HS-5 (cell line): ENCODE measurements at regions not wholly inside any gene's neighbourhood (a gene's known extent, or its start where the extent isn't known, plus 50 kb on each side); places are given as distances from the start of the nearest gene placed in this dataset.
"Not testable (repeated sequence)": the region's sequence is repeated elsewhere in the genome, so short reads cannot be mapped to it uniquely, and the experiment has no call there.

Experiments
- DNase-seq: peaks from one replicate; pipeline ENCODE4 v3.0.0-alpha.2; 2012; ENCODE audit warnings: low read depth

GRCh38 chr19:28318469-28319179 lies 894.3 kb downstream of the UQCRFS1 start:
- no peak for DNase-seq

GRCh38 chr19:28316464-28316863 lies 896.5 kb downstream of the UQCRFS1 start:
- no peak for DNase-seq

- no peak for DNase-seq
Measured at GRCh38 chr19:28314756-28315155, 898.2 kb downstream of the UQCRFS1 start.

GRCh38 chr19:28314287-28314686 lies 898.7 kb downstream of the UQCRFS1 start:
- no peak for DNase-seq

- no peak for DNase-seq
Measured at GRCh38 chr19:28313633-28314032, 899.3 kb downstream of the UQCRFS1 start.

GRCh38 chr19:28312269-28312668 lies 900.7 kb downstream of the UQCRFS1 start:
- no peak for DNase-seq

GRCh38 chr19:28310829-28311228 lies 902.1 kb downstream of the UQCRFS1 start:
- not testable (repeated sequence) for DNase-seq

- DNase-seq: no peak
Measured at GRCh38 chr19:28309070-28309469, 903.9 kb downstream of the UQCRFS1 start.

GRCh38 chr19:28307963-28308362 lies 905.0 kb downstream of the UQCRFS1 start:
- no peak for DNase-seq

GRCh38 chr19:28307487-28307886 lies 905.5 kb downstream of the UQCRFS1 start:
- DNase-seq: no peak

- DNase-seq: no peak
Measured at GRCh38 chr19:28305513-28305912, 907.4 kb downstream of the UQCRFS1 start.

- no peak for DNase-seq
Measured at GRCh38 chr19:28303502-28303901, 909.4 kb downstream of the UQCRFS1 start.

- DNase-seq: no peak
Measured at GRCh38 chr19:28301961-28302360, 911.0 kb downstream of the UQCRFS1 start.

GRCh38 chr19:28301463-28301862 lies 911.5 kb downstream of the UQCRFS1 start:
- DNase-seq: no peak

- no peak for DNase-seq
Measured at GRCh38 chr19:28299649-28300048, 913.3 kb downstream of the UQCRFS1 start.

GRCh38 chr19:28297586-28298157 lies 915.3 kb downstream of the UQCRFS1 start:
- no peak for DNase-seq

GRCh38 chr19:28297036-28297435 lies 915.9 kb downstream of the UQCRFS1 start:
- no peak for DNase-seq

- no peak for DNase-seq
Measured at GRCh38 chr19:28296506-28296905, 916.4 kb downstream of the UQCRFS1 start.

GRCh38 chr19:28294975-28295374 lies 918.0 kb downstream of the UQCRFS1 start:
- not testable (repeated sequence) for DNase-seq

GRCh38 chr19:28294395-28294794 lies 918.6 kb downstream of the UQCRFS1 start:
- DNase-seq: no peak

- DNase-seq: no peak
Measured at GRCh38 chr19:28293685-28294084, 919.3 kb downstream of the UQCRFS1 start.

GRCh38 chr19:28292822-28293500 lies 920.0 kb downstream of the UQCRFS1 start:
- DNase-seq: no peak

GRCh38 chr19:28291874-28292273 lies 921.1 kb downstream of the UQCRFS1 start:
- no peak for DNase-seq
